ENCODE measurements at regions not wholly inside any gene's neighbourhood (a gene's known extent, or its start where the extent isn't known, plus 50 kb on each side); places are given as distances from the start of the nearest gene placed in this dataset.

DNA sequence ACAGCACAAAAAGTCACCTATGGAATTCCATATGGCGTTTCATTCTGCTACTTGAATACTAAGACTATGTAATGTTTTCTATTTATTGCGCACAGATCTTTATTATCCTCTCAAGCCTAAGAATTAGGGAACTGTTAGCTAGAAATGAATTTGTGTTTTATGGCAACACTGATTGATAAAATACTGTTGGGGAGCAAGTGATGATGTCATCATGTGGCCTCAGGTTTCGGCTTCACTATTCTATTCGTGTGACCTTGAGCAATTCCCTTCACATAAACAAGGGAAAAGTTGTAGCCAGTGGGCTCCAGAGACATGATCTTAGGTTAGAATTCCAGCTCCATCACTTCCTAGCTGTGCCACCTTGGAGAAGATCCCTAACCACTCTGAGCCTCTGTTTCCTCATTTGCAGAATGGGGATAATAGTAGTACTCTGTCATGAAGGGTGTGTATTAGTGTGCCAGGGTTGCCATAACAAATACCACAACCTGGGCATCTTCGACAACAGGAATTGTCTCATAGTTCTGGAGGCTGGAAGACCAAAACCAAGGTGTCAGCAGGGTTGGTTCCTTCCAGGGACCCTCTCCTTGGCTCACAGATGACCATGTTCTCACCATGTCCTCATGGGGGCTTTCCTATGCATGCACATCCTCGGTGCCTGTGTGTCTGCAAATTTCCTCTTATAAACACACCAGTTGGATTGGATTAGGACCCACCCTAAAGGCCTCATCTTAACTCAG, 371.2 kb downstream of the RRAGC start:
- TF ChIP-seq CTCF (IDR thresholded peaks at IDR 0.05; ENCODE audit: low read length) (no peak), EZH2 (IDR thresholded peaks at IDR 0.05; ENCODE audit: borderline replicate concordance, low read length) (no peak)

Data from OCI-LY1 (cell line).